Fibroblast of lung (primary cell): ENCODE measurements at regions not wholly inside any gene's neighbourhood (a gene's known extent, or its start where the extent isn't known, plus 50 kb on each side); places are given as distances from the start of the nearest gene placed in this dataset.

Experiments
- DNase-seq, 2 donors: peaks; one replicate each; pipeline versions ENCODE4 v3.0.0 to v3.0.0-alpha.2; 2010; ENCODE audit warnings: low read depth in 2 of 2
- H2AFZ ChIP-seq: 2 replicates; pipeline ENCODE4 v1.5.1; 2012; ENCODE audit warnings: low read length, control low read depth, inconsistent platforms
- H3K27ac ChIP-seq: 2 replicates; pipeline ENCODE4 v1.5.1; 2011; ENCODE audit warnings: low read length, control low read depth; ENCODE audit not compliant: insufficient read depth
- H3K27me3 ChIP-seq: 2 replicates; pipeline ENCODE4 v1.5.1; 2011; ENCODE audit warnings: mild to moderate bottlenecking, low read length; ENCODE audit not compliant: control insufficient read depth, insufficient read depth
- H3K36me3 ChIP-seq: 2 replicates; pipeline ENCODE4 v1.5.1; 2011; ENCODE audit warnings: low read length; ENCODE audit not compliant: control insufficient read depth, insufficient read depth
- H3K4me1 ChIP-seq: 2 replicates; pipeline ENCODE4 v1.5.1; 2011; ENCODE audit warnings: low read length; ENCODE audit not compliant: control insufficient read depth, insufficient read depth; ENCODE audit errors: extremely low read depth
- H3K4me2 ChIP-seq: 2 replicates; pipeline ENCODE4 v1.5.1; 2011; ENCODE audit warnings: low read length, control low read depth; ENCODE audit not compliant: insufficient read depth; ENCODE audit errors: extremely low read depth
- H3K4me3 ChIP-seq, 4 experiments: fragments of 200-600 bp in 1 of 4; sonication (generic) in 1 of 4; replicated peaks in 1 of 4; 2 replicates each; pipeline ENCODE4 v1.5.1; 2011 to 2016; ENCODE audit warnings: low read length in 4 of 4, low read depth in 3 of 4, mild to moderate bottlenecking in 3 of 4, control low read depth in 2 of 4, inconsistent platforms in 1 of 4, mixed read lengths in 1 of 4; ENCODE audit not compliant: insufficient read depth in 1 of 4; ENCODE audit errors: control extremely low read depth in 1 of 4
- H3K79me2 ChIP-seq: 2 replicates; pipeline ENCODE4 v1.5.1; 2012; ENCODE audit warnings: mild to moderate bottlenecking, low read length, inconsistent platforms; ENCODE audit not compliant: control insufficient read depth, insufficient read depth
- H3K9ac ChIP-seq: 2 replicates; pipeline ENCODE4 v1.5.1; 2011; ENCODE audit warnings: mild to moderate bottlenecking, low read length, control low read depth; ENCODE audit not compliant: insufficient read depth
- H3K9me3 ChIP-seq: 2 replicates; pipeline ENCODE4 v1.5.1; 2012; ENCODE audit warnings: low read depth, low read length; ENCODE audit not compliant: control insufficient read depth, insufficient read depth
- H4K20me1 ChIP-seq: 2 replicates; pipeline ENCODE4 v1.5.1; 2011; ENCODE audit warnings: low read length; ENCODE audit not compliant: control insufficient read depth, insufficient read depth; ENCODE audit errors: extremely low read depth
- CTCF ChIP-seq, 2 donors: IDR thresholded peaks in 1 of 2; conservative IDR thresholded peaks in 1 of 2; 1 replicate in 1 of 2; 2 replicates in 1 of 2; pipeline ENCODE4 v1.5.1; 2011 to 2012; ENCODE audit warnings: low read length in 2 of 2, control low read depth in 1 of 2, inconsistent platforms in 1 of 2, low read depth in 1 of 2, mild to moderate bottlenecking in 1 of 2
- EZH2 ChIP-seq: IDR thresholded peaks from 2 replicates; pipeline ENCODE4 v1.5.1; 2012; ENCODE audit warnings: low read length, control low read depth, mild to moderate bottlenecking; ENCODE audit errors: missing control alignments

- TF ChIP-seq CTCF (conservative IDR thresholded peaks at IDR 0.05 in 1 of 2, IDR thresholded peaks at IDR 0.05 in 1 of 2; ENCODE audit: low read depth in 1 of 2, low read length in 2 of 2) (no peak), EZH2 (no peak)
- peaks cover 2% of the 10 kb centered on the region for H3K9me3 ChIP-seq
- no peaks in the 10 kb centered on the region for H3K27me3 ChIP-seq
- H4K20me1 ChIP-seq = no peaks in the 10 kb centered on the region
- H3K4me2 ChIP-seq = no peak overlapping the region
- no peak overlapping the region for H2AFZ ChIP-seq
- no peaks in the 10 kb centered on the region for H3K36me3 ChIP-seq
- no peak overlapping the region for H3K27ac ChIP-seq
- no peak overlapping the region for H3K4me3 ChIP-seq
- H3K4me1 ChIP-seq = no peaks in the 10 kb centered on the region
- DNase-seq = no peak
- no peak overlapping the region for H3K9ac ChIP-seq
- no peaks in the 10 kb centered on the region for H3K79me2 ChIP-seq
These were observed 81.2 kb upstream of the C1orf174 start for GRCh38 chr1:3981261-3981660.

GRCh38 chr1:3981746-3982505 is 81.9 kb upstream of the C1orf174 start:
- H3K4me1 ChIP-seq = no peaks in the 10 kb centered on the region
- no peak overlapping the region for H3K4me3 ChIP-seq
- H3K9ac ChIP-seq = no peak overlapping the region
- no peak overlapping the region for H2AFZ ChIP-seq
- H3K27ac ChIP-seq = no peak overlapping the region
- TF ChIP-seq EZH2 (no peak), CTCF (conservative IDR thresholded peaks at IDR 0.05 in 1 of 2, IDR thresholded peaks at IDR 0.05 in 1 of 2; ENCODE audit: low read depth in 1 of 2, low read length in 2 of 2) (no peak)
- H4K20me1 ChIP-seq = no peaks in the 10 kb centered on the region
- H3K79me2 ChIP-seq = no peaks in the 10 kb centered on the region
- H3K4me2 ChIP-seq = no peak overlapping the region
- DNase-seq = no peak
- H3K36me3 ChIP-seq = no peaks in the 10 kb centered on the region
- H3K27me3 ChIP-seq = no peaks in the 10 kb centered on the region
- peaks cover under 1% of the 10 kb centered on the region for H3K9me3 ChIP-seq

- Histone ChIP-seq H3K27me3 (no peaks in the 10 kb centered on the region), H2AFZ (no peak overlapping the region), H3K36me3 (no peaks in the 10 kb centered on the region), H4K20me1 (no peaks in the 10 kb centered on the region), H3K9ac (no peak overlapping the region), H3K4me3 (no peak overlapping the region), H3K9me3 (no peaks in the 10 kb centered on the region), H3K27ac (no peak overlapping the region), H3K79me2 (no peaks in the 10 kb centered on the region), H3K4me1 (no peaks in the 10 kb centered on the region), H3K4me2 (no peak overlapping the region)
- TF ChIP-seq EZH2 (no peak), CTCF (conservative IDR thresholded peaks at IDR 0.05 in 1 of 2, IDR thresholded peaks at IDR 0.05 in 1 of 2; ENCODE audit: low read depth in 1 of 2, low read length in 2 of 2) (no peak)
- DNase-seq = no peak
These were observed 83.1 kb upstream of the C1orf174 start for GRCh38 chr1:3983181-3983580.
